KMS-11 (cell line): ENCODE measurements at regions not wholly inside any gene's neighbourhood (a gene's known extent, or its start where the extent isn't known, plus 50 kb on each side); places are given as distances from the start of the nearest gene placed in this dataset.
"Not testable (repeated sequence)": the region's sequence is repeated elsewhere in the genome, so short reads cannot be mapped to it uniquely, and the experiment has no call there.

Experiments used
- H2AFZ ChIP-seq: fragments of 200-600 bp; sonication (generic); 2 replicates; pipeline ENCODE4 v1.6.1; 2016; ENCODE audit warnings: antibody characterized with exemption, mixed run types, low read depth
- H3K27ac ChIP-seq: fragments of 200-600 bp; sonication (generic); 2 replicates; pipeline ENCODE4 v1.6.1; 2016; ENCODE audit warnings: mild to moderate bottlenecking, mixed run types
- H3K27me3 ChIP-seq: fragments of 200-600 bp; sonication (generic); 2 replicates; pipeline ENCODE4 v1.6.1; 2017; ENCODE audit warnings: mild to moderate bottlenecking, low read depth, mixed run types, moderate library complexity; ENCODE audit not compliant: insufficient read depth
- H3K36me3 ChIP-seq: fragments of 200-600 bp; sonication (generic); 2 replicates; pipeline ENCODE4 v1.6.1; 2017; ENCODE audit warnings: mild to moderate bottlenecking, mixed run types; ENCODE audit not compliant: insufficient read depth
- H3K4me1 ChIP-seq: fragments of 200-600 bp; sonication (generic); 2 replicates; pipeline ENCODE4 v1.6.1; 2016; ENCODE audit warnings: mild to moderate bottlenecking, low read depth, mixed run types; ENCODE audit not compliant: poor library complexity, severe bottlenecking
- H3K4me2 ChIP-seq: fragments of 200-600 bp; sonication (generic); 2 replicates; pipeline ENCODE4 v1.7.0; 2016; ENCODE audit warnings: mild to moderate bottlenecking, mixed run types
- H3K4me3 ChIP-seq: fragments of 200-600 bp; sonication (generic); IDR thresholded peaks from 2 replicates; pipeline ENCODE4 v1.6.1; 2017; ENCODE audit warnings: low read depth, low read length, mixed read lengths; ENCODE audit not compliant: insufficient read depth
- H3K79me2 ChIP-seq: fragments of 200-600 bp; sonication (generic); 2 replicates; pipeline ENCODE4 v1.6.1; 2016; ENCODE audit warnings: low read depth, mixed run types; ENCODE audit not compliant: insufficient read depth
- H3K9ac ChIP-seq: fragments of 200-600 bp; sonication (generic); 2 replicates; pipeline ENCODE4 v1.6.1; 2016; ENCODE audit warnings: mild to moderate bottlenecking, mixed run types
- H4K20me1 ChIP-seq: fragments of 200-600 bp; sonication (generic); 2 replicates; pipeline ENCODE4 v1.6.1; 2016; ENCODE audit warnings: mild to moderate bottlenecking, mixed run types; ENCODE audit not compliant: insufficient read depth
- TF ChIP-seq, protein P1 (sequence below): fragments of 200-600 bp; sonication (generic); conservative IDR thresholded peaks from 2 replicates; pipeline ENCODE4 v1.6.1; 2017; ENCODE audit warnings: low read depth, mild to moderate bottlenecking, antibody characterized with exemption, low read length, moderate library complexity, mixed read lengths

DNA sequence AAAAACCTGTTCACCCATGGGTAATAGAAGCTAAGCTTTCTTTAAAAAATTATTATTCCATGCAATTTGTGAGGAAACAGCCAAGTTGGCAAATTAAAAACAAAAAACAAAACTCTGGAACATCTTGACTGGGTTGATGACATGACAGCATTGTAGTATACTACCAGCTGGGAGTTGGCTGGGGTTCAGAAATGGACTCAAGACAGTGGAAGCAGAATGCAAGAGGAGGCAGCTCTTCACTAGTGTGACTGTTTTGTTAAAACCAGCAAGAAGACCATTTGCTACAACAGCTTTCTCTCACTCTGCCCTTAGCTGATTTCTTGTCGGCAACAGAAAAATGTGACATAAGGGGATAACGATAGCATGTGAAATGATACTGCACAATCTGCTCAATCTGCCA lies 1298.9 kb upstream of the ADGRL4 start:
- Histone ChIP-seq H3K4me3 (no peak overlapping the region), H2AFZ (no peak overlapping the region), H3K4me2 (no peak overlapping the region), H3K9ac (no peak overlapping the region), H3K27me3 (no peaks in the 10 kb centered on the region), H3K27ac (no peak overlapping the region), H3K79me2 (no peaks in the 10 kb centered on the region), H4K20me1 (no peaks in the 10 kb centered on the region), H3K4me1 (no peaks in the 10 kb centered on the region), H3K36me3 (no peaks in the 10 kb centered on the region)
- TF ChIP-seq, protein P1, sequence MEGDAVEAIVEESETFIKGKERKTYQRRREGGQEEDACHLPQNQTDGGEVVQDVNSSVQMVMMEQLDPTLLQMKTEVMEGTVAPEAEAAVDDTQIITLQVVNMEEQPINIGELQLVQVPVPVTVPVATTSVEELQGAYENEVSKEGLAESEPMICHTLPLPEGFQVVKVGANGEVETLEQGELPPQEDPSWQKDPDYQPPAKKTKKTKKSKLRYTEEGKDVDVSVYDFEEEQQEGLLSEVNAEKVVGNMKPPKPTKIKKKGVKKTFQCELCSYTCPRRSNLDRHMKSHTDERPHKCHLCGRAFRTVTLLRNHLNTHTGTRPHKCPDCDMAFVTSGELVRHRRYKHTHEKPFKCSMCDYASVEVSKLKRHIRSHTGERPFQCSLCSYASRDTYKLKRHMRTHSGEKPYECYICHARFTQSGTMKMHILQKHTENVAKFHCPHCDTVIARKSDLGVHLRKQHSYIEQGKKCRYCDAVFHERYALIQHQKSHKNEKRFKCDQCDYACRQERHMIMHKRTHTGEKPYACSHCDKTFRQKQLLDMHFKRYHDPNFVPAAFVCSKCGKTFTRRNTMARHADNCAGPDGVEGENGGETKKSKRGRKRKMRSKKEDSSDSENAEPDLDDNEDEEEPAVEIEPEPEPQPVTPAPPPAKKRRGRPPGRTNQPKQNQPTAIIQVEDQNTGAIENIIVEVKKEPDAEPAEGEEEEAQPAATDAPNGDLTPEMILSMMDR, result no peak

- Histone ChIP-seq H3K4me1 (no peaks in the 10 kb centered on the region), H3K27me3 (no peaks in the 10 kb centered on the region), H3K9ac (no peak overlapping the region), H3K79me2 (no peaks in the 10 kb centered on the region), H3K4me3 (no peak overlapping the region), H3K4me2 (no peak overlapping the region), H4K20me1 (no peaks in the 10 kb centered on the region), H3K36me3 (no peaks in the 10 kb centered on the region), H2AFZ (no peak overlapping the region), H3K27ac (no peak overlapping the region)
- TF ChIP-seq, protein P1, result no peak
Observed at GRCh38 chr1:80293818-80294217, 1287.3 kb upstream of the ADGRL4 start.

GRCh38 chr1:80288750-80289149 lies 1282.2 kb upstream of the ADGRL4 start:
- H2AFZ ChIP-seq, H3K27ac ChIP-seq, H3K9ac ChIP-seq, H3K79me2 ChIP-seq, H3K4me3 ChIP-seq, H4K20me1 ChIP-seq, H3K36me3 ChIP-seq, H3K27me3 ChIP-seq, H3K4me1 ChIP-seq, H3K4me2 ChIP-seq: not testable (repeated sequence)

GRCh38 chr1:80282536-80282935 lies 1276.0 kb upstream of the ADGRL4 start:
- no peaks in the 10 kb centered on the region for H3K79me2 ChIP-seq
- TF ChIP-seq, protein P1, result no peak
- no peaks in the 10 kb centered on the region for H3K4me1 ChIP-seq
- H3K4me3 ChIP-seq, result no peak overlapping the region
- H3K4me2 ChIP-seq, result no peak overlapping the region
- H3K27me3 ChIP-seq, result no peaks in the 10 kb centered on the region
- no peaks in the 10 kb centered on the region for H4K20me1 ChIP-seq
- H3K9ac ChIP-seq, result no peak overlapping the region
- H3K27ac ChIP-seq, result no peak overlapping the region
- H3K36me3 ChIP-seq, result no peaks in the 10 kb centered on the region
- H2AFZ ChIP-seq, result no peak overlapping the region

DNA sequence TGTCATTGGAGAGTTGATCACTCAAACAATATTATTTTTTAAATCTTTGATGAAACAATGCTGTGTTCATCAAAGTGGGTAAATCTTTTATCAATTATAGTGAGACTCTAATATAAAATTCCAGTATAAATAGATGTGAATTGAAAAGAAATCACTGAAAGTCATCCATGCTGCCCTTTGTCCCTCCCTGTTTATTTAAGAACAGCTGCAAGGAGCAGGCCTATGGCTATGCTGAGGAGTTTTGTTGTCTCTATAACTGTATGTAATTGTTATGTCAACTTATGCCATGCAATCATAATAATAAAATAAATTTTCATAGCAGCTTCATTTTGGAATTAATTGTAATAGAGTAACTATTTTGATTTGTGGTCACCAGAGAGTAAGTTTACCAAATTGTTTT lies 1272.4 kb upstream of the ADGRL4 start:
- Histone ChIP-seq H3K27me3 (no peaks in the 10 kb centered on the region), H4K20me1 (no peaks in the 10 kb centered on the region), H3K9ac (no peak overlapping the region), H3K36me3 (no peaks in the 10 kb centered on the region), H3K4me2 (no peak overlapping the region), H3K4me1 (no peaks in the 10 kb centered on the region), H2AFZ (no peak overlapping the region), H3K4me3 (no peak overlapping the region), H3K27ac (no peak overlapping the region), H3K79me2 (no peaks in the 10 kb centered on the region)
- TF ChIP-seq, protein P1, result no peak
